ENCODE measurements at regions not wholly inside any gene's neighbourhood (a gene's known extent, or its start where the extent isn't known, plus 50 kb on each side); places are given as distances from the start of the nearest gene placed in this dataset.

DNA sequence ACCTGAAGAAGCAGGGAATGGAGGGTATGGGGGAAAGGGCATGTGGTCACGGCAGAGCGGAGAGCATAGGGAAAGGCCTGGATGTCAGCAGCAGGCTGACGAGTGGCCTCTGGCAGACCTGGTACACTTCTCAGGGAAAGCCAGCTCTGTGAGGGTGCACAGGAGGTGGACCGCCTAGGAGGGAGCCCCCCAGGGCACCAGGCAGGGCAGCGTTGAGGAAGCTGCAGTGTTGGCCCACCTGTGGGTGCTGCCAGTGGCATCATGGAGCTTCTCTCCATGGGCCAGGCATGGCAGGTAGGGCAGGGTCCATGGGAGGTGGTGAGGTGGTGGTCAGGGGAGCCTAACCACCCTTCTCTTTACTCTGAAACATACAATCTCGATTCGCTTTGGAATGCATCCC lies 143.0 kb upstream of the PITX1 start:
- DNase-seq: no peak

DNA sequence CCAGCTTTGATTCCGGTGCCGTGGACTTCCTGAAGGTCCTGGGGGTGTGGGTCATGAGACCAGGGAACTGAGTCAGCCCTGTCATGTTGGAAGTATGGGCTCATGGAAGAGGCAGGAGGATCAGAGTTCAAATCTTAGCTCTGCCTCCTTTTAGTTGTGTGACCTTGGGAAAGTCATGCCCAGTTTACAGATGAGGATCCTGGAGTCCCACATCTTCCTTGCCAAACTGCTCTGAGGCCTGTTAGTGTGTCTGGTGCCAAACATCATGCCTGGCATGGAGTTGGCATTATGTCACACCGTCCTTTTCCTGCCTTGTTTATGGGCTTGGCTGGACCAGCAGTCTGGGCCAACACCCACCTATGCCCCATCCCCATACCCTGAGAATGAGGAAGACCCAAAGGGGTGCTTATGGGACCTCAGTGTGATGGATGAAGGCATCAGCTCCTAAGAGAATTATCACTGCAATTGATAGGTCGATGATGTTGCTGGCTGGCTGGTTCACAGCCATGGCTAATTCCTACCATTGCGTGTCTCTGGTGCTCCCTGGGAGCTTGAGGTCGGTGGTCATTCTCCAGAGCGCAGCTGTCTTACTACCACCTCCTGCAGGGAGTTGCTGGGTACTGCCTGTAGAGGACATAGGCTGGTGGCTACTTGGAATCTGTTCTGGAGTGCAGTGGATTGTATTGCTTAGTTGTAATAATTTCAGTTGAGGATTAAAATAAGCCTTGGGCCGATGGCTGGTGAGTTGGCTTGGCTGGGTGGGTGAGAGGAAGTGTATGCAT lies 140.5 kb upstream of the PITX1 start:
- DNase-seq: no peak

GRCh38 chr5:135173662-135174290 lies 139.7 kb upstream of the PITX1 start:
- DNase-seq: no peak

GRCh38 chr5:135172718-135173117 lies 138.7 kb upstream of the PITX1 start:
- DNase-seq: no peak

GRCh38 chr5:135171336-135171735 lies 137.3 kb upstream of the PITX1 start:
- no peak for DNase-seq

DNA sequence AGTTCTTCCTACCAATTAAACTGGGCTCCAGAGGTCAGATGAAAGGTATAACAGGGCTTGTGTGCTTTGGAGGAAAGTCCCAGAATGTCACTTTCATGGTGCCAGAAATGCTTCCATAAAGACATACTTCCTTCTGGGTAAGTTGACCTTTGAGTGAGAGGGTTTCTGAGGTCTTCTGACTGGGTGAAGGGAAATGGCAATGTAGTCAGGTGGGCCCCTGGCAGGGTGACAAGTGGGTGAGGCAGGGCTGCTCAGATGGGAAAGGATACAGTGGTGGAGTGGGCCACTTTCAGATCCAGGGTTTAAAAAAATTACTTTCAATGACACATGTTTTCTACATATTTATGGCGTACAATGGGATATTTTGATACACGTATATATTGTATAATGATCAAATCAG lies 136.5 kb upstream of the PITX1 start:
- no peak for DNase-seq

GRCh38 chr5:135169753-135170152 lies 135.7 kb upstream of the PITX1 start:
- no peak for DNase-seq

DNA sequence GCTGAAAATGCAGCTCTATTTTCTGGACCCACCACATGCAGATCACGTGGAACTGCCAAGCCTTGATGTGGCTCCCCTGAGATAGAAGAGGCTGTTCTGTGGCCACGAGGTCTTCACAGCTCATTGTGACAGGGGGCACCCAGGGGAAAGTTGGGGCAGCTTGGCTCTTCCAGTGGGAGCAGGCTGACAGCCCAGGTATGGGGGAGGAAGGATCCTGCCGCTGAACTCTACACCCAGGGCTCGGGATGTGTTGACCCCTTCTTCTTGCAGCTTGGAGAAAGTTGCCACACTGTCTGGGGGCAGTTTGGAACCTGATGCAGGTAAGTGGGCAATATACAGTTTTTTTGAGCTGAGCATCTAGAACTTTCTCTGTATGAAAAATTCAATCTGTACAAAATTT lies 133.6 kb upstream of the PITX1 start:
- no peak for DNase-seq

- peak; percentile 3 for DNase-seq
Observed at GRCh38 chr5:135164873-135165614, 131.0 kb upstream of the PITX1 start.

- no peak for DNase-seq
Observed at GRCh38 chr5:135163964-135164363, 129.9 kb upstream of the PITX1 start.

DNA sequence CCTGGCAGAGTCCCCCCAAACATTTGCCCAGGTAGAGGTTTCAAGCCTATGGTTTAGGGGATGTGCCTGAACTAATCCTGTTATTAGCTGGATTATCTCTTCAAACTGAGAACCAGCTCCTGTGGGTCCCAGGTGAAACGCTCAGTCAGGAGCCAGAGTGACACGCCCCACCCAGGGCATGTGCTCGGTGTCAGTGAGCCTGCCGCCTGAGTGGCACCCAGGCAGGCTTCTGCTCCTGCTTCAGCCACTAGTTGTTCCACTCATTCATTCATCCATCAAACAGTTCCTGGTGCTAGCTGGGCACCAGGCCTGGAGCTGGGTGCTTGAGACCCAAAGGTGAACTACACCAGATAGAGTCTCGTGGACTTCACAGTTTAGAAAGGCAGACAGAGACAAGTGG lies 129.4 kb upstream of the PITX1 start:
- no peak for DNase-seq

DNA sequence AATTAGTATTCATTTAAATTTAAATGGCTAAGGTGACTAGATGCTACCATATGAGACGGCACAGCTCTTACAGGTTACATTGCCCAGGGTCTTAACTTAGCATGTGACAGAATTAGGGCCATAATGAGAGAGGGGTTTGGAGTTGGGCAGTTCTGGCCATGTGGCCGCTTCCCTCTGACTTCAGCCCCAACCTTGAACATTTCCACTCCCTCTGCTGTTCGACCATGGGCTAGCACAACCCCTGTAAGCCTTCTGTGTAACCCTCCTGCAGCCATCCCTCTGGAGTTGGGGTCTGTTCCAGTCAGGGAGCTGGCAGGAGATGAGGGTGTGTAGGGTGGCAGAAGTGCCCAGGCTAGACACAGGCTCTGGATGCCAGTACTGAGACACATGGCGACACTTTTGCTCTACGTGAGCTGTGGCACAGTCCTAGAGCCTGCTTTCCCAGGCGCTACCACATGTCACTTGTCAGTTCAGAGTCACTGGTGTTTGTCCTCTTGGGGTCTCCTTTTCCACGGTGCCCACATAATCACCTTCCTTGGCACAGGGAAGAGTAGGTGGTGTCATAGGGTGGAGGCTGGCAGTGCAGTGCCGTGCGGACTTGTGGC lies 128.7 kb upstream of the PITX1 start:
- DNase-seq: no peak

DNA sequence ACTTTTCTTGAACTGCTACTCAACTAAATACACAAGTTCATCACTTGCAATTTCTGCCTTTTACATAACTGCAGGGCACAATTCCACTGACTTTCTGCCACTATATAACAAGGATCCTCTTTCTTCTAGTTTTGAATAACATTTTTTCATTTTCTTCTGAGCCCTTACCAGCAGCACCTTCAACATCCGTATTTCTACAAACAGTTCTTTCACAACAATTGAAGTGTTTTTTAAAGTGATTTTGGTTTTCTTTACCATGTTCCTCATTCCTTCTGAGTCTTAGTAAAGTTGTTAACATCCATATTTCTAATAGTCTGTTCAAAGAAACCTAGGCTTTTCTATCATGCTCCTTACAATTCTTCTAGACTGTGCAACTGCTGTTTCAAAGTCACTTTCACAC lies 127.2 kb upstream of the PITX1 start:
- DNase-seq: peak; percentile 66

DNA sequence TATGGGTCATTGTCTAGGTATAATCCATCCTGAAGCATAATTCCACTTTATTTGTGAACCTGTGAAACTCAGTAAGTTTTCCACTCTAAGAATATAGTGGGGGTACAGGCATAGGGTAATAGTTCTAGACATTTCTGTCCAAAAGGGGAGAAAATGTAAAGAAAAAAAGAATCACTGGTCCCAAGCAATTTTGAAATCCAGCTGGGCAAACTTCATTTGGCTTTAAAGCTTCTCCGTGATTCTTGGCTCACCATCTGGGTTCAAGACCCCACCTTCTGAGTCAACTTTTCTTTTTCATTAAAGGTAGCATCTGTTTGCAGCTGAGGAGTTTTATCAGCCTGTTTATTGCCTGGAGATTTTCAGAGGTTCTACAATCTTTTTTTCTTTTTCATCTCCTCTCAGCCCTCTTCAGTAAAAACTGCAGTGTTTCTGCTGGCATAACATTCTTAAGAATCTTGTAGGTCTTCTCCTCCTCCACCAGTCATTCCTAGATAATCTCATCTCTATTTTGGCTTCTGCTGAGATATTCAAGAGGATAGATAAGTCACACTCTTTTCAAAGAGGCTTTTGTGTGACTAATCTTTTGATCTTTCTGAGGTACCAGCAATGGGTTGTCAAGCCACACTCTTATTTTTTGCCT lies 126.1 kb upstream of the PITX1 start:
- DNase-seq: no peak

DNA sequence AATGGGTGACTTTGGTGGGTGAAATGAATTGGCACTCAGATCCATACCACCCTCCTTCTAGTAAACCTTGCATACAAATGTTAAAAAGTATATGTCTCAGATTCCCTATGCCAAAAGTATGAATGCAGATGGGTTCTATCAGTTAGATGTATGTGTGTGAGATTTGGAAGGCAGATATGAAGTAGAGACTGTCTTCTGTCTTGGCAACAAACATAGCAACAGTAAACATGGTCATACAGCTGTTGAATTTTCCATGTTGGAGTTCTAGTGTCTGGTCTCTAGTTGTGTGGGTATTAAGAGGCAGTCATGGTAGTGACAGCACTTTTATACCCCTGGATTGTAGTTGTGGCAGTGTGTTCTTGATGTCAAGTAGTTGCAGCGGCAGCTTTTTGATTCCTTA lies 125.6 kb upstream of the PITX1 start:
- no peak for DNase-seq

DNA sequence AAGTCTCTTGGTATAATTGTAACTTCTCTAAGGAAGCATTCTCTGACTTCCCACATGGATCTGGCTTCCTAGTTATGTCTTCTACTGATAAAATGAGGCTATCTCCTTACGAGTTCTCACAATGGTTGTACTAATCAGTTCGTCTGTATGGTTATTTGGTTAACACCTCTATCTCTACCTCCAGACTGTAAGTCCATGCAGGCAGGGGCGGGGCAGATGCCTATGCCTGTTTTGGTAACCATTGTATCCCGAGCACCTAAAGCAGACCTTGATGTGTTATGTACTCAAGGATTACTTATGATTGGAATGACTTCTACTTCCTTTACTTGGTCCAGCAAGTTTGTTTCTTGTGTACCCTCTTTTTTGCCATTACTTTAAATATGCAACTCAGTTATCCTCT lies 125.0 kb upstream of the PITX1 start:
- no peak for DNase-seq

- DNase-seq: no peak
Observed at GRCh38 chr5:135158314-135158697, 124.3 kb upstream of the PITX1 start.

DNA sequence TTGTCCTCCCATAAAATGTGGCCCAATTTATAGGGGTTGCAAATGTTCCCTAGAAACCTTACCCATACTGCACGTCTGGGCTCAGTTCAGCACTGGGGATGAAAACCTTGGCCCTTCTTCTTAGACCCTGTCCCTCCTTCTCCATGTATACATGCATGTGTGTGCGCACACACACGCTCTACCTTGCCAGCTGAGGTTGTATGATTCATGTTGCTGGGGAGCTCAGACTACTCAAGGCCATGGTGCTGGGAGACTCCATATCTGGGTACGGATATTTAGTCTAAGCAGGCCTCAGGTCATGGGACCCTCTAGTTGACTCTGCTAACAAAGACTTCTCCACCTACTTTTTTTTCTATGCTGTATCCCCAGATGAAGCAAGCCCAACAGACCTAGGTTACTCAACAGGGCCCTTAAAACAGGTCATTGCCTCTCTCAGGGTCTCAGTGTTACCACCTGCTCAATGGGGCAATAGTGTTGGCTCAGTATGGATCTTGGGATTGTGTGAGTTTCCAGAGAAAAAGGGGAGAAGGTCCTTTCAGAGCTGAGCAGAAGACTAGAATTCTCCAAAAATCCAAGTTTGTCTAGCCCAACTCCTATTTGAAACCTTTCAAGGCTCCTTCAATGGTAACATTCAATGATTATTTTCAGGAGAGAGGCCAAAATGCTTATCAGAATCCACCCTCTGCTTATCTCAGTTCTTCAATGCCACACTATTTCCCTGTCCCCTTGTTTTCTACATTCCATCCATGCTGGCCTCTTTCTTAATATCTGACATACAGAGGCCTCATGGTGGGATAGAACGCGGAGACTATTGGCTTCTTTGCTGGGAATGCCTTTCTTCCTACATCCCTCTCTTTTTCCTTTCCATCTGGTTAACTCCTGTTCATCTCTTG lies 123.6 kb upstream of the PITX1 start:
- no peak for DNase-seq

- no peak for DNase-seq
Observed at GRCh38 chr5:135156715-135157404, 122.8 kb upstream of the PITX1 start.

GRCh38 chr5:135156337-135156714 lies 122.3 kb upstream of the PITX1 start:
- no peak for DNase-seq

- DNase-seq: no peak
Observed at GRCh38 chr5:135155616-135156214, 121.7 kb upstream of the PITX1 start.
